ENCODE measurements at regions not wholly inside any gene's neighbourhood (a gene's known extent, or its start where the extent isn't known, plus 50 kb on each side); places are given as distances from the start of the nearest gene placed in this dataset.
"Not testable (repeated sequence)": the region's sequence is repeated elsewhere in the genome, so short reads cannot be mapped to it uniquely, and the experiment has no call there.

DNA sequence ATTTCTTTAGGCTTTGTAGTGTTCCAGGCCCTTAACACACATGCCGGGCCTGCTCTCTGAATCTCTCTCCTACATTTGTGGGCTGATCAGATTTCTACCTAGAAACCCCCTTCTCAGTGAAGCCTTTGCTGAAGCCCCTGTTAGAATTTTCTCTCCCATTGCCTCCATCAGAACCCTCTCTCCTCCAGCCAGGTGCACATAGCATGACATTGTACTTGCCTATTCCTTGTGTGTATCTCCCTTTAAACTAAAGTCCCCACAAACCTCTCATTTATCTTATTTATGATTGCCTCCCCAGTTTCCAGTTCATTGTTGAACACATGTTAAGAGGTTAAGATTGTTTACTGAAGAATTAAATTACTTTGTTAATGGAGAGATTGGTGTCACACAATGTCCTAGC, 325.5 kb upstream of the CITED2 start:
- intact Hi-C loops (cut with DNase I; ENCODE audit: low total_unique reads) (loop anchor here (10.0 kb wide), 1 partner anchor 325 kb away; the partner anchor contains the start of gene CITED2), in situ Hi-C loops (cut with MboI; ENCODE audit: low sequenced_read_pairs in 4 of 4) (no loop called here)
- no peak for DNase-seq
- Histone ChIP-seq H3K36me3 (no peaks in the 10 kb centered on the region), H3K27ac (peak overlapping the region in 2 of 4 donors; percentile 21 to 25), H3K27me3 (no peaks in the 10 kb centered on the region), H3K4me1 (peaks cover 7 to 8% of the 10 kb centered on the region in 2 donors), H3K9me3 (no peaks in the 10 kb centered on the region), H3K4me3 (no peak overlapping the region)
- TF ChIP-seq POLR2A (IDR thresholded peaks at IDR 0.05) = no peak
- TF ChIP-seq, protein P1, sequence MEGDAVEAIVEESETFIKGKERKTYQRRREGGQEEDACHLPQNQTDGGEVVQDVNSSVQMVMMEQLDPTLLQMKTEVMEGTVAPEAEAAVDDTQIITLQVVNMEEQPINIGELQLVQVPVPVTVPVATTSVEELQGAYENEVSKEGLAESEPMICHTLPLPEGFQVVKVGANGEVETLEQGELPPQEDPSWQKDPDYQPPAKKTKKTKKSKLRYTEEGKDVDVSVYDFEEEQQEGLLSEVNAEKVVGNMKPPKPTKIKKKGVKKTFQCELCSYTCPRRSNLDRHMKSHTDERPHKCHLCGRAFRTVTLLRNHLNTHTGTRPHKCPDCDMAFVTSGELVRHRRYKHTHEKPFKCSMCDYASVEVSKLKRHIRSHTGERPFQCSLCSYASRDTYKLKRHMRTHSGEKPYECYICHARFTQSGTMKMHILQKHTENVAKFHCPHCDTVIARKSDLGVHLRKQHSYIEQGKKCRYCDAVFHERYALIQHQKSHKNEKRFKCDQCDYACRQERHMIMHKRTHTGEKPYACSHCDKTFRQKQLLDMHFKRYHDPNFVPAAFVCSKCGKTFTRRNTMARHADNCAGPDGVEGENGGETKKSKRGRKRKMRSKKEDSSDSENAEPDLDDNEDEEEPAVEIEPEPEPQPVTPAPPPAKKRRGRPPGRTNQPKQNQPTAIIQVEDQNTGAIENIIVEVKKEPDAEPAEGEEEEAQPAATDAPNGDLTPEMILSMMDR (IDR thresholded peaks at IDR 0.05 in 4 of 5, conservative IDR thresholded peaks at IDR 0.05 in 1 of 5) = no peak
- ATAC-seq = no peak

DNA sequence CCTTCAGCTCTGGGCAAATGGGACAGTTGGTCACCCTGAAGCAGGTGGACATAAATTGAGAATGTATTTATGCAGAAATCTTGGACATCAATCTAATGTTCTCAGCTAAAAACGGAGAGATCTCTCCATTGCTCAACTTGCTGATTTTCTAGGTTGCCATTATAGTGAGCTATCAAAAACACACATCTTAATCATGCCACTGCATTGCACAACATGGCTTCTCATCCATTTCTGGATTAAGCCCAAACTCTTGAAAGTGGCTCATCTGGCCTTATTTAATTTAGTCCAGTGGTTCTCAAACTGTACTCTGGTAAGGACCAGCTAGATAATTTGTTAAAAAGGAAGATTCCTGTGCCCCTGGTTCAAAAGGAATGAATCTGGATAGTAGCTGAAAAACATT, 324.9 kb upstream of the CITED2 start:
- Histone ChIP-seq H3K36me3 (no peaks in the 10 kb centered on the region), H3K4me1 (peaks cover 7 to 8% of the 10 kb centered on the region in 2 donors), H3K27ac (peak overlapping the region; percentile 5 to 52 (median 28)), H3K27me3 (no peaks in the 10 kb centered on the region), H3K9me3 (no peaks in the 10 kb centered on the region), H3K4me3 (no peak overlapping the region)
- ATAC-seq (peak; percentile 46 to 63), DNase-seq (no peak)
- in situ Hi-C loops (cut with MboI; ENCODE audit: low sequenced_read_pairs in 4 of 4) (no loop called here), intact Hi-C loops (cut with DNase I; ENCODE audit: low total_unique reads) (loop anchor here (10.0 kb wide), 1 partner anchor 325 kb away; the partner anchor contains the start of gene CITED2)
- TF ChIP-seq, protein P1 (IDR thresholded peaks at IDR 0.05 in 4 of 5, conservative IDR thresholded peaks at IDR 0.05 in 1 of 5) = no peak
- no peak for TF ChIP-seq POLR2A (IDR thresholded peaks at IDR 0.05)

DNA sequence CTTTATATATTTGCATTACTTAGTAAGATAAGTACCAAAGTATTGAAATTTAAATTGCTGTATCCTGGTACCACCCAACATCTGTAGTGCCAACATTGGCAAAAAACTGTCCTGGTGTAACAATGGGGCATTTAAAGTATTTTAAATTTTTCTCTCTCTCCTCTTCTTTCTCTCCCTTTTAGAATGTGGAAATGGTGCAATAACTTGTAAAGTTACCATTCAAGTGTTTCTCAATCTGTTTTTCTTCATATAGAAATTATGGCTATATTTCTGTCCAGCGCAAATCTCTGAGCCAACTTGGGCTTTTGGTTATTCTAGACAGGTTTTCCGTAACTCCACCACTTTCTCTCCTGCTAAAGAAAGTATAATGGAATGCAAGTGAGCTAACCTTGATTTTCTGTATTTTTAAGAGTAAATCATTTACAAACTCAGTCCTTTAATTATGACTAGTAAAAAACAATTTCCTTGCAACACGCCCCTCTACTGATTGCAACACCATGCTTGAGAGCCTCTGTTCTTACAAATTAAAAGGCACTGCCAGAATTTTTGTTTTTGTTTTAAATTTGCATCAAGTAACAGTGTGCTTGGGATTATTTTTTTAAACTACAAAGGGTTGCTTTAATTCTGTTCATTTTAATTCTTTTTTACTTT, 324.2 kb upstream of the CITED2 start:
- Histone ChIP-seq H3K27ac (peak overlapping the region in 2 of 4 donors; percentile 36 to 52), H3K4me1 (peaks cover 7 to 8% of the 10 kb centered on the region in 2 donors), H3K36me3 (no peaks in the 10 kb centered on the region), H3K4me3 (no peak overlapping the region), H3K27me3 (no peaks in the 10 kb centered on the region), H3K9me3 (no peaks in the 10 kb centered on the region)
- intact Hi-C loops (cut with DNase I; ENCODE audit: low total_unique reads) = loop anchor here (10.0 kb wide), 1 partner anchor 324 kb away; the partner anchor contains the start of gene CITED2
- no peak for TF ChIP-seq POLR2A (IDR thresholded peaks at IDR 0.05)
- TF ChIP-seq, protein P1 (IDR thresholded peaks at IDR 0.05 in 4 of 5, conservative IDR thresholded peaks at IDR 0.05 in 1 of 5) = no peak
- ATAC-seq (peak; percentile 33 to 44), DNase-seq (no peak)
- in situ Hi-C loops (cut with MboI; ENCODE audit: low sequenced_read_pairs in 4 of 4) = no loop called here

DNA sequence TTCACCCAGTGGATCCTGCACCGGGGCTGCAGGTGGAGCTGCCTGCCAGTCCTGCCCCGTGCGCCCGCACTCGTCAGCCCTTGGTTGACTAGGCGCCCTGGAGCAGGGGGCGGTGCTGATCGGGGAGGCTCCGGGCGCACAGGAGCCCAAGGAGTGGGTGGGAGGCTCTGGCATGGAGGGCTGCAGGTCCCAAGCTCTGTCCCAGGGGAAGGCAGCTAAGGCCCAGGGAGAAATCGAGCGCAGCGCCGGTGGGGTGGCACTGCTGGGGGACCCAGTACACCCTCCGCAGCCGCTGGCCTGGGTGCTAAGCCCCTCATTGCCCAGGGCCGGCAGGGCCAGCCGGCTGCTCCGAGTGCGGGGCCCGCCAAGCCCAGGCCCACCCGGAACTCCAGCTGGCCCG, 323.4 kb upstream of the CITED2 start:
- ATAC-seq; H3K36me3 ChIP-seq; H3K4me3 ChIP-seq; H3K9me3 ChIP-seq; DNase-seq; in situ Hi-C loops (cut with MboI; ENCODE audit: low sequenced_read_pairs in 4 of 4); H3K27me3 ChIP-seq; H3K27ac ChIP-seq; H3K4me1 ChIP-seq: not testable (repeated sequence)
- intact Hi-C loops (cut with DNase I; ENCODE audit: low total_unique reads) = loop anchor here (10.0 kb wide), 1 partner anchor 323 kb away; the partner anchor contains the start of gene CITED2

- H3K27ac ChIP-seq; ATAC-seq; in situ Hi-C loops (cut with MboI; ENCODE audit: low sequenced_read_pairs in 4 of 4); H3K4me3 ChIP-seq; DNase-seq; H3K9me3 ChIP-seq; H3K4me1 ChIP-seq; H3K36me3 ChIP-seq; H3K27me3 ChIP-seq: not testable (repeated sequence)
- intact Hi-C loops (cut with DNase I; ENCODE audit: low total_unique reads) = loop anchor here (10.0 kb wide), 1 partner anchor 322 kb away; the partner anchor contains the start of gene CITED2
Measured at GRCh38 chr6:139696991-139697390, 322.5 kb upstream of the CITED2 start.
